Fibroblast of skin of right biceps (primary cell): ENCODE measurements at regions not wholly inside any gene's neighbourhood (a gene's known extent, or its start where the extent isn't known, plus 50 kb on each side); places are given as distances from the start of the nearest gene placed in this dataset.
"Not testable (repeated sequence)": the region's sequence is repeated elsewhere in the genome, so short reads cannot be mapped to it uniquely, and the experiment has no call there.

Experiments
- DNase-seq: peaks from one replicate; pipeline ENCODE4 v3.0.0-alpha.2; 2013

- peak; percentile 26 for DNase-seq
Measured at GRCh38 chr22:27585141-27585540, 216.4 kb downstream of the MN1 start.

- DNase-seq = no peak
Measured at GRCh38 chr22:27588268-27588667, 213.3 kb downstream of the MN1 start.

GRCh38 chr22:27588915-27589314, 212.6 kb downstream of the MN1 start:
- DNase-seq = no peak

GRCh38 chr22:27591060-27591459, 210.5 kb downstream of the MN1 start:
- DNase-seq = no peak

- no peak for DNase-seq
Measured at GRCh38 chr22:27593378-27593777, 208.2 kb downstream of the MN1 start.

GRCh38 chr22:27594020-27594419, 207.5 kb downstream of the MN1 start:
- no peak for DNase-seq

- DNase-seq = no peak
Measured at GRCh38 chr22:27594474-27595134, 207.0 kb downstream of the MN1 start.

GRCh38 chr22:27596133-27596870, 205.3 kb downstream of the MN1 start:
- peak; percentile 60 for DNase-seq

GRCh38 chr22:27597703-27598444, 203.7 kb downstream of the MN1 start:
- DNase-seq = no peak

GRCh38 chr22:27598792-27599191, 202.8 kb downstream of the MN1 start:
- DNase-seq = no peak

- DNase-seq = no peak
Measured at GRCh38 chr22:27601195-27601594, 200.4 kb downstream of the MN1 start.

- DNase-seq = no peak
Measured at GRCh38 chr22:27602390-27602789, 199.2 kb downstream of the MN1 start.

GRCh38 chr22:27603111-27603799, 198.3 kb downstream of the MN1 start:
- no peak for DNase-seq

GRCh38 chr22:27603800-27604144, 197.8 kb downstream of the MN1 start:
- DNase-seq = peak; percentile 26

- DNase-seq = no peak
Measured at GRCh38 chr22:27605390-27605789, 196.2 kb downstream of the MN1 start.

- DNase-seq = not testable (repeated sequence)
Measured at GRCh38 chr22:27607750-27608149, 193.8 kb downstream of the MN1 start.

GRCh38 chr22:27609451-27609888, 192.1 kb downstream of the MN1 start:
- DNase-seq = no peak

GRCh38 chr22:27610164-27610563, 191.4 kb downstream of the MN1 start:
- DNase-seq = not testable (repeated sequence)

GRCh38 chr22:27610863-27611786, 190.4 kb downstream of the MN1 start:
- no peak for DNase-seq

GRCh38 chr22:27612115-27612514, 189.4 kb downstream of the MN1 start:
- no peak for DNase-seq

GRCh38 chr22:27613099-27614005, 188.2 kb downstream of the MN1 start:
- DNase-seq = no peak
